Stimulated activated naive CD4-positive, alpha-beta T cell treated with Interleukin-2 at 50 U/mL for 16 hours (primary cell): ENCODE measurements at regions not wholly inside any gene's neighbourhood (a gene's known extent, or its start where the extent isn't known, plus 50 kb on each side); places are given as distances from the start of the nearest gene placed in this dataset.
"Not testable (repeated sequence)": the region's sequence is repeated elsewhere in the genome, so short reads cannot be mapped to it uniquely, and the experiment has no call there.

ENCODE experiments used
- DNase-seq: peaks from one replicate; lab custom pipeline; 2025; lab: John Stamatoyannopoulos, UW

- DNase-seq: no peak
Observed at GRCh38 chr20:40849456-40849855, 160.4 kb upstream of the MAFB start.

- DNase-seq: no peak
Observed at GRCh38 chr20:40851051-40851450, 162.0 kb upstream of the MAFB start.

GRCh38 chr20:40855269-40855668, 166.2 kb upstream of the MAFB start:
- DNase-seq: no peak

GRCh38 chr20:40856653-40857052, 167.6 kb upstream of the MAFB start:
- no peak for DNase-seq

GRCh38 chr20:40860487-40860902, 168.1 kb upstream of the TOP1 start:
- DNase-seq: no peak

GRCh38 chr20:40861427-40862008, 167.1 kb upstream of the TOP1 start:
- no peak for DNase-seq

GRCh38 chr20:40863355-40863919, 165.2 kb upstream of the TOP1 start:
- DNase-seq: no peak

- DNase-seq: no peak
Observed at GRCh38 chr20:40864470-40864869, 164.2 kb upstream of the TOP1 start.

- no peak for DNase-seq
Observed at GRCh38 chr20:40865095-40865494, 163.5 kb upstream of the TOP1 start.

GRCh38 chr20:40866056-40866455, 162.6 kb upstream of the TOP1 start:
- no peak for DNase-seq

GRCh38 chr20:40868551-40869217, 159.9 kb upstream of the TOP1 start:
- DNase-seq: no peak

GRCh38 chr20:40869218-40870147, 159.1 kb upstream of the TOP1 start:
- no peak for DNase-seq

- DNase-seq: no peak
Observed at GRCh38 chr20:40875116-40876085, 153.2 kb upstream of the TOP1 start.

GRCh38 chr20:40878099-40878498, 150.5 kb upstream of the TOP1 start:
- DNase-seq: not testable (repeated sequence)

- DNase-seq: no peak
Observed at GRCh38 chr20:40880063-40880728, 148.4 kb upstream of the TOP1 start.

GRCh38 chr20:40880729-40881109, 147.9 kb upstream of the TOP1 start:
- DNase-seq: no peak

GRCh38 chr20:40882152-40882551, 146.5 kb upstream of the TOP1 start:
- DNase-seq: no peak

GRCh38 chr20:40883097-40883496, 145.5 kb upstream of the TOP1 start:
- DNase-seq: no peak

- DNase-seq: no peak
Observed at GRCh38 chr20:40887105-40887504, 141.5 kb upstream of the TOP1 start.

- not testable (repeated sequence) for DNase-seq
Observed at GRCh38 chr20:40889266-40889665, 139.4 kb upstream of the TOP1 start.

GRCh38 chr20:40890181-40890580, 138.4 kb upstream of the TOP1 start:
- no peak for DNase-seq
